Panc1 (cell line): ENCODE measurements at regions not wholly inside any gene's neighbourhood (a gene's known extent, or its start where the extent isn't known, plus 50 kb on each side); places are given as distances from the start of the nearest gene placed in this dataset.

ENCODE experiments used
- ATAC-seq: fragments of 200-7000 bp; cut with Tn5 transposase; 2 replicates; pipeline ENCODE4 v1.9.1; 2020; ENCODE audit warnings: mild to moderate bottlenecking, moderate library complexity
- BruUV-seq: library from RNA; stranded (reverse); fragments of 400-500 nt; replicated peaks from 2 replicates; lab custom pipeline; 2021; lab: Mats Ljungman, UMichigan
- CTCF ChIA-PET: fragments of 300-600 bp; sonication (Branson Sonifier 250); formaldehyde crosslinking; loops from one replicate; lab custom pipeline; 2022; ENCODE audit warnings: antibody characterized with exemption; lab: Charles Lee
- POLR2A ChIA-PET: fragments of 300-600 bp; sonication (Branson Sonifier 250); formaldehyde crosslinking; loops from one replicate; lab custom pipeline; 2022; ENCODE audit warnings: antibody characterized with exemption; lab: Charles Lee
- DNase-seq: peaks from one replicate; pipeline ENCODE4 v3.0.0-alpha.2; 2010; ENCODE audit warnings: low read depth, low spot score
- H3K27ac ChIP-seq: 2 replicates; pipeline ENCODE4 v1.5.1; 2011; ENCODE audit warnings: mild to moderate bottlenecking, low read length, inconsistent platforms
- H3K27me3 ChIP-seq: fragments of 200-500 bp; sonication (Bioruptor generic); 2 replicates; pipeline ENCODE4 v1.6.0; 2014; ENCODE audit warnings: low read length, inconsistent platforms; ENCODE audit not compliant: control insufficient read depth, insufficient read depth
- H3K36me3 ChIP-seq: fragments of 200-500 bp; sonication (Bioruptor generic); 2 replicates; pipeline ENCODE4 v1.5.1; 2014; ENCODE audit warnings: inconsistent platforms, mild to moderate bottlenecking, low read length, moderate library complexity; ENCODE audit not compliant: control insufficient read depth, insufficient read depth
- H3K4me1 ChIP-seq: 2 replicates; pipeline ENCODE4 v1.5.1; 2011; ENCODE audit warnings: inconsistent platforms, mild to moderate bottlenecking, low read length, moderate library complexity; ENCODE audit not compliant: control insufficient read depth, insufficient read depth
- H3K4me3 ChIP-seq, 2 experiments: 2 replicates each; pipeline ENCODE4 v1.5.1; 2011 to 2012; ENCODE audit warnings: low read depth in 2 of 2, low read length in 2 of 2, mild to moderate bottlenecking in 2 of 2, inconsistent platforms in 1 of 2, moderate library complexity in 1 of 2
- H3K9me3 ChIP-seq: fragments of 200-500 bp; sonication (Bioruptor generic); 2 replicates; pipeline ENCODE4 v1.5.1; 2014; ENCODE audit warnings: low read depth, mild to moderate bottlenecking, inconsistent platforms, low read length, moderate library complexity; ENCODE audit not compliant: control insufficient read depth, insufficient read depth
- CTCF ChIP-seq: fragments of 450-650 bp; IDR thresholded peaks from 2 replicates; pipeline ENCODE4 v1.5.1; 2017; ENCODE audit warnings: mild to moderate bottlenecking
- POLR2AphosphoS5 ChIP-seq: IDR thresholded peaks from 2 replicates; pipeline ENCODE4 v1.6.1; 2012; ENCODE audit warnings: mild to moderate bottlenecking, low read depth, low read length, moderate library complexity
- REST ChIP-seq, 2 experiments: IDR thresholded peaks; 2 replicates each; pipeline ENCODE4 v1.6.1; 2011 to 2012; ENCODE audit warnings: low read depth in 2 of 2, control low read depth in 1 of 2, low read length in 1 of 2, mild to moderate bottlenecking in 1 of 2, moderate library complexity in 1 of 2; ENCODE audit not compliant: insufficient read depth in 1 of 2
- SIN3A ChIP-seq: IDR thresholded peaks from 2 replicates; pipeline ENCODE4 v1.6.1; 2012; ENCODE audit warnings: low read depth, mild to moderate bottlenecking, low read length, moderate library complexity, borderline replicate concordance; ENCODE audit not compliant: insufficient read depth
- TCF7L2 ChIP-seq: IDR thresholded peaks from 2 replicates; pipeline ENCODE4 v1.6.1; 2011; ENCODE audit warnings: mild to moderate bottlenecking, low read depth, low read length, inconsistent platforms
- in situ Hi-C: cut with HindIII; loops from 2 replicates; pipeline ENCODE4 v1.10.0; 2016; ENCODE audit warnings: low sequenced_read_pairs, low pct_unique_long_range_greater_than_20kb
- intact Hi-C: fragments of 100-400 bp; cut with micrococcal nuclease; formaldehyde crosslinking; loops from one replicate; pipeline ENCODE4 v1.10.0; 2022; ENCODE audit not compliant: unreplicated experiment

- Histone ChIP-seq H3K27ac (no peak overlapping the region), H3K9me3 (no peaks in the 10 kb centered on the region), H3K4me1 (no peaks in the 10 kb centered on the region), H3K27me3 (no peaks in the 10 kb centered on the region), H3K36me3 (no peaks in the 10 kb centered on the region), H3K4me3 (no peak overlapping the region)
- no TSS peak for BruUV-seq
- in situ Hi-C loops = no loop called here
- no peak for TF ChIP-seq TCF7L2
- no peak for TF ChIP-seq CTCF
- TF ChIP-seq POLR2AphosphoS5 = no peak
- TF ChIP-seq SIN3A = no peak
- TF ChIP-seq REST (IDR thresholded peaks at IDR 0.05; ENCODE audit: insufficient read depth in 1 of 2, low read depth in 2 of 2, low read length in 1 of 2) = no peak
- POLR2A ChIA-PET = interaction anchor here (0.6 kb wide), 1 partner anchor 123 kb away, joined by 3 read pairs; no protein-coding TSS in a partner anchor
- CTCF ChIA-PET = no interaction called here
- no peak for ATAC-seq
- DNase-seq = no peak
- intact Hi-C loops = no loop called here
Measured at GRCh38 chr2:18918280-18918679, 328.9 kb upstream of the NT5C1B start.

GRCh38 chr2:18915227-18915626 lies 325.9 kb upstream of the NT5C1B start:
- no peaks in the 10 kb centered on the region for H3K9me3 ChIP-seq
- in situ Hi-C loops (no loop called here), intact Hi-C loops (no loop called here)
- ChIA-PET POLR2A (no interaction called here), CTCF (no interaction called here)
- TF ChIP-seq REST (IDR thresholded peaks at IDR 0.05; ENCODE audit: insufficient read depth in 1 of 2, low read depth in 2 of 2, low read length in 1 of 2) = no peak
- no peak for TF ChIP-seq TCF7L2
- TF ChIP-seq SIN3A = no peak
- no peak for TF ChIP-seq CTCF
- no peak for TF ChIP-seq POLR2AphosphoS5
- H3K27ac ChIP-seq = no peak overlapping the region
- ATAC-seq (no peak), DNase-seq (no peak)
- no peaks in the 10 kb centered on the region for H3K36me3 ChIP-seq
- no peaks in the 10 kb centered on the region for H3K27me3 ChIP-seq
- no peaks in the 10 kb centered on the region for H3K4me1 ChIP-seq
- no peak overlapping the region for H3K4me3 ChIP-seq
- BruUV-seq = no TSS peak
